Fibroblast of the aortic adventitia (primary cell): ENCODE measurements at regions not wholly inside any gene's neighbourhood (a gene's known extent, or its start where the extent isn't known, plus 50 kb on each side); places are given as distances from the start of the nearest gene placed in this dataset.
A peak's percentile ranks its signal among the peaks of the same experiment; 100 is the strongest.

Source experiments
- DNase-seq: peaks from one replicate; pipeline ENCODE4 v3.0.0-alpha.2; 2010; ENCODE audit warnings: low read depth
- H3K4me3 ChIP-seq: 2 replicates; pipeline ENCODE4 v1.5.1; 2011; ENCODE audit warnings: low read depth, mild to moderate bottlenecking, control low read depth, low read length, moderate library complexity
- CTCF ChIP-seq: IDR thresholded peaks from 2 replicates; pipeline ENCODE4 v1.5.1; 2011; ENCODE audit warnings: mild to moderate bottlenecking, low read length, control low read depth, inconsistent platforms; ENCODE audit not compliant: insufficient read depth

- no peak for TF ChIP-seq CTCF
- no peak for DNase-seq
- H3K4me3 ChIP-seq = no peak overlapping the region
These were observed 276.4 kb downstream of the CDK5RAP2 start for GRCh38 chr9:120303519-120303918.

DNA sequence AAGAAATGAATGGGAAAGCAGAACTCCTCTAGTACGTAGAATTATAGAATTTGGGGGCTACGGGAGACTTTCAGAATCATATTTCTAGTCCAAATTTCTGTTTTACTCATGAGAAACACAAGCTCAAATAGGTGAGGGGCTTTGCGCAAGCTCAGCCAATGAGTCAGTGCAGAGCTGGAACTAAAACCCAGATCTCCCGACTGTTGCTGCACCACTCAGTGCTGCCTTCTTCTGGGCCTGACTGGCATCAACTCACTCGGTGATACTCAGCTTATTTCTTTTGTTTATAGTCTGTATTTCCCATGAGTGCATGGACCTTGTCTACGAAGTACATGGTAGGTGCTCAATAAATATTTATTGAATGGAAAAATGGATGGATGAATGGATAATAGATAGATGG, 280.2 kb downstream of the CDK5RAP2 start:
- no peak for DNase-seq
- no peak overlapping the region for H3K4me3 ChIP-seq

DNA sequence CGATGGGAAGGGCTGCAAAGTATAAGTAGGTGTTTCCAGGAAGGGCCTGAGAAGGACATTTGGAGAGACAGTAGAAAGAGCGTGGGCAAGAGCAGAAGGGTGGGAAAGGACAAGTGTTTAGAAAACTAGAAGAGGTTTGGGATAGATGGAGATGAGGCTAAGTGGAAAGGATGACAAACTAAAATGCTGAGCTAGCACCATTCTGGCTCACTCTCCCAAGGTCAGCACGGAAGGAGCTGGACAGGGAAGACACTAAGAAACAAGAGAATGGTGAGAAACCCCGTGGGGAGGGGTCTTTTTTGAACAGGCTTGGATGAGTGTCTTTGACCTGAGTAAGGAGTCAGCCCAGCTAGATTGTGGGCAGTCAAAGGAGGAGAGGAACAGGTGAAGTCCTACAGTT, 286.0 kb downstream of the CDK5RAP2 start:
- no peak for TF ChIP-seq CTCF
- no peak overlapping the region for H3K4me3 ChIP-seq
- DNase-seq = no peak

More for the DNA sequence above, 280.2 kb downstream of the CDK5RAP2 start:
- no peak for TF ChIP-seq CTCF

- H3K4me3 ChIP-seq = no peak overlapping the region
- no peak for TF ChIP-seq CTCF
- DNase-seq = no peak
These were observed 287.4 kb downstream of the CDK5RAP2 start for GRCh38 chr9:120292606-120293005.

DNA sequence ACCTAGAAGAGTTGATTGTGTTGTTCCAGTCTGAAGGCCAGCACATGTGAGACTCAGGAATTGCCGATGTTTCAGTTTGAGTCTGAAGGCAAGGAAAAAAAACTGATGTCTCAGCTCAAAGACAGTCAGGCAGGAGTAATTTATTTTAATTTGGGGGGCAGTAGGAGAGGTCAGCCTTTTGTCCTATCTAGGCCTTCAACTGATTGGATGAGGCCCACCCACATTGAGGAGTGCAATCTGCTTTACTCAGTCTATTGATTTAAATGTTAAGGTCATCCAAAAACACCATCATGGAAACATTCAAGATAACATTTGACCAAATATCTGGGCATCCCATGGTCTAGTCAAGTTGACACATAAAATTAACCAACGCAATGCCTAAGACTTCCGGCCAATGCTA, 288.9 kb downstream of the CDK5RAP2 start:
- no peak for TF ChIP-seq CTCF
- DNase-seq = no peak
- H3K4me3 ChIP-seq = no peak overlapping the region

DNA sequence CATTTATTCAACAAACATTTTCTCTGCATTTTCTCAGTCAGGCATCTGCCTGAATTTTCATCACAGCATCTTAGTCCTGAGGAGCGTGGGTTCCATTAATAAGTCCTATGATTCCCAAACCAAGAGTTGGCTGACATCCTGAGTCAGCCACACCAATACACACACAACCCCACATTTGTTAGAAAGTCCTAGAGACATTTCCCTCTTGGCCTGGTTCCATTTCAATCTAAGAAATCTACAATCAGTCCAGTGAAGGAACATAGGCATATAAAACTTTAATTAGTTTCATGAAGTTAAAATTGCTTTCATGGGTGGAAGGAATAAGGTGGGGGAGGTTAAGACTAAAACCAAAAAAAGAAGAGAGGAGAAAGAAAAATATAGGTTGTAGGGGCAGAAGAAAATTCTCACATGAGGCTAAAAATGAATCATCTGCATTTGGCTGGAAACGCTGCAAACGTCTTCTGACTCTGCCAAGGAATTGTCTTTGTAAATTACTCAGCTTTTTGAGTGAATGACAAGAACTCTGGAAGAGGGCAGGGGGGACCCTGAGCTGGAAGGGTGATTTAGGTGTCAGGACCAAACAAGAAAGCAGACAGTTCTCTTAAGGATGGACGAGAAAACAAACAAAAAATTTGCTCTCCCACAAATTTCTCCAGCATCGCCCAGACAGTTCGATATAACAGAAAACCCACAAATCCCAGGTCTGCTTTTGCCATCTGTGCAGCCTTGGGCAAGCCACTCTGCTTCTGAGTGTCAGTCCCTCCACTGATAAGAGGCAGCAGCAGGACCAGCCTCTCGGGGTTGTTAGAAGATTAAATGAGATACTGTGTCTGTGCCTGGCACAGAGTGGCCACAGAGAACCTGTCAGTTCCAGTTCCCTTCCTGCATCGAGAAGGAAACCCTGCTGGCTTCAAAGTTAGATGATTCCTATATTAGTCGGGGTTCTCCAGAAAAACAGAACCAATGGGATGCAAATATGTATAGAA, 289.7 kb downstream of the CDK5RAP2 start:
- peak; percentile 31 for DNase-seq
- H3K4me3 ChIP-seq = no peak overlapping the region
- TF ChIP-seq CTCF = no peak
